DMS 273 (cell line): ENCODE measurements at regions not wholly inside any gene's neighbourhood (a gene's known extent, or its start where the extent isn't known, plus 50 kb on each side); places are given as distances from the start of the nearest gene placed in this dataset.
"Not testable (repeated sequence)": the region's sequence is repeated elsewhere in the genome, so short reads cannot be mapped to it uniquely, and the experiment has no call there.

Source experiments
- DNase-seq: peaks from one replicate; lab custom pipeline; 2025; ENCODE audit not compliant: unreplicated experiment; lab: John Stamatoyannopoulos, UW

- DNase-seq, result no peak
Observed at GRCh38 chrX:1895583-1895982, 280.7 kb downstream of the ASMT start.

- no peak for DNase-seq
Observed at GRCh38 chrX:1899841-1900240, 285.0 kb downstream of the ASMT start.

DNA sequence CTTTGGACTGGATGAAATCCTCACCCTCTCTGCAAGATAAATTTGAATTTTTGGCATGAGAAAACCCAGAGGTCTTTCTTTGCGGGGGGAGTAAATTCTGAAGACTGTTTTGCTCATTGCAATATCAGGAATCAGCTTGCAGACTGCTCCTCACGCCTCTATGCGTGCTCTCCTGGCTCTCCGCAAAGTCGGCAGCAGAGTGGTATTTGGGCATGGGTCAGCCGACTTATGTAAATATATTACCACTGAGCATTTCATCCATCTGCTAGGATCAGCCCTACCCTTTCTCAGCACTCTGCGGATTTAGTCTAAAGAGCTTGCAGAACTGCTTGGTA is 288.0 kb downstream of the ASMT start:
- DNase-seq, result no peak

DNA sequence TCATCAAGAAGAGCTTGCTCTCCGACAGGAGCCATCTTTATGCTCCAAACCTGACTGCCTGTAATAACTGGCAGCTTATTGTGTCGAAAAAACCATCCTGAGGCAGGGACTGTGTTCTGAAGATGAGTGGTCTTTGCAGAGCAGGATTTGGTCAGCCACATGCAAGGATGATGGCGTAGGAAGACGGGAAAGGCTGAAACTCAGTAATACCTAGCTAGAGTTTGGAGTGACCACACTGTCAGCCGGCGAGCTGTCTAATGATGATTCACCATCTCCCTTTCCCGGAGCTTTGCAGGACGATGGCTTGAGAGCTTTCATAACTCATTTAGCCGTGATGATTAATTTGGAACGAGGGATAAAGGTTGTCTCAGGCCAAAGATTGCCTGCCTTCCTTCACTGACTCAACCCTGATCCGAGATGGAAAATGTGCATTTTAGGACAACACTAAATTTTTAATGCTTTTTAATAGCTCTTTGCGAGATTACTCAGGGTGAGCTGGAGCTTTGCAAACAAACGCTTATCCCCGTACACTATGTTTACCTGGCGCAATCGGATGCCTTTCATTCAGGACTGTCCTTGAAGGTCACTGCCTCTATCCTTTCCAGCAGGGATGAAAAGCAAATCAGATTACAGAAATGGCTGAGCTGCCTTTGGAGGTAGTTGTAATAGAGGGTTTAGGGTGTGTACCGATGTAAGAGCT is 288.5 kb downstream of the ASMT start:
- no peak for DNase-seq

- DNase-seq, result no peak
Observed at GRCh38 chrX:1904663-1905218, 289.9 kb downstream of the ASMT start.

GRCh38 chrX:1906028-1906427 is 291.2 kb downstream of the ASMT start:
- DNase-seq, result no peak

- DNase-seq, result not testable (repeated sequence)
Observed at GRCh38 chrX:1908996-1909395, 294.1 kb downstream of the ASMT start.

DNA sequence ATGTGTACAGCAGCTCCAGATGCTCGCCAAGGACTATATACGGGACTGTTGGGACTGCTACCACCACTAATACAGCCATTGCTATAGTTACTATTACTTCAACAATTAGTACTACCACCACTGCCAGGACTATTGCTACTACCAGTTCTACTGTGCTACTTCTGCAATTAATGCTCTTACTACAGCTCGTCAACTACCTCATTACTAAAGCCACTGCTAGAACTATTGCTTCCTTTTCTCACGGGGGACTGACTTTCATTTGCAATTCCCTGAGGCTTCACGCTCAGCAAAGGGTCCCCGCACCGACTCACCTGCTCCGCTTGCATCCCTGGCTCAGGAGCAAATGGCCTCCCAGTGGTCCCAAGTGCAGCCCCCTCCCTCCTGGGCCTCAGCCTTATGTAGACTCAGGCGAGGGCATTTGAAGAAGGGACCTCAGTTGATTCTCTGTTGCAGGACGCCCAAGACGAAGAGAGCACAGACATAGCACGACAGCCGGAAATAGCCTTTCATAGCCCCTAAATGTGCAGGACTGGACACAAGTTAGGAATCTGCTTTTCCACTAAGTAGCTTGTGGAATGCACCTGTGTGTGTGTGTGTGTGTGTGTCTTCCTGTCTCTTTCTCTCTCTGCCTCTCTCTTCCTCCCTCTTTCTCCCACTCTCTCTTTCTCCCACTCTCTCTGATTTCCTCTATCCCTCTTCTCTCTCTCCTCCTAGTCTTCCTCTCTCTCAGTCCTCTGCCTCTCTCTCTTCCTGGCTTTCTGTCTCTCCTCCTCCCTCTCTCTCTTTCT is 294.8 kb downstream of the ASMT start:
- no peak for DNase-seq

DNA sequence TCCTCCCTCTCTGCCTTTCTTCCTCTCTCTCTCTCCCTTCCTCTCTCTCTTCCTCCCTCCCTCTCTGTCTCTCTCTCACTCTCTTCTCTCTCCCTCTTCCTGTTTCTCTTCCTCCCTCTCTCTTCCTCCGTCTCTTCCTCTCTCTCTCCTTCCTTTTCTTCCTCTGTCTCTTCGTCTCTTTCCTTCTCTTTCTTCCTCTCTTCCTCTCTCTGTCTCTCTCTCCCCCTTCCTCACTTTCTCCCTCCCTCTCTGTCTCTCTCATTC is 295.3 kb downstream of the ASMT start:
- no peak for DNase-seq

- DNase-seq, result no peak
Observed at GRCh38 chrX:1911401-1912128, 296.7 kb downstream of the ASMT start.

GRCh38 chrX:1912193-1912592 is 297.3 kb downstream of the ASMT start:
- no peak for DNase-seq

GRCh38 chrX:1914606-1915365 is 299.9 kb downstream of the ASMT start:
- DNase-seq, result no peak

GRCh38 chrX:1918780-1919179 is 303.9 kb downstream of the ASMT start:
- DNase-seq, result no peak

- peak; percentile 32 for DNase-seq
Observed at GRCh38 chrX:1925053-1925481, 310.2 kb downstream of the ASMT start.

DNA sequence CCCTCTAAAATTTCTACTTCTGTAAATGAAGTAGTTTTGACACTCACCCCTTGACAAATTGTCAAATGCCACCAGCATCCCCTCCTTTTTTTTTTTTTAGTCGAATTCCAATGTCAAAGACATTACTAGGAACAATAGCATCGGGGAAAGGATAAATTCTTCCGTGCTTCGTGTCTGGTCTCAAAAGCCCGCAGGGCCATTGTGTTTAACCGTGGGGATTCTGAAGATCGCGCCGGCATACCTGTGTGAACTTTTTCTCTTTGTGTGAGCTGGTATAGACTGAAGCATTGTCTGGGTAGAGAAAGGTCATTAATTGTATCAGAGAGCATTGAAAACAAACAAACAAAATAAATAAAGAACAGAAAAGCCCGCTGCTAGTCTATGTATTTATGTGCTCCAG is 313.9 kb downstream of the ASMT start:
- DNase-seq, result no peak

GRCh38 chrX:1932231-1932630 is 317.4 kb downstream of the ASMT start:
- no peak for DNase-seq

- no peak for DNase-seq
Observed at GRCh38 chrX:1933964-1934363, 319.1 kb downstream of the ASMT start.

DNA sequence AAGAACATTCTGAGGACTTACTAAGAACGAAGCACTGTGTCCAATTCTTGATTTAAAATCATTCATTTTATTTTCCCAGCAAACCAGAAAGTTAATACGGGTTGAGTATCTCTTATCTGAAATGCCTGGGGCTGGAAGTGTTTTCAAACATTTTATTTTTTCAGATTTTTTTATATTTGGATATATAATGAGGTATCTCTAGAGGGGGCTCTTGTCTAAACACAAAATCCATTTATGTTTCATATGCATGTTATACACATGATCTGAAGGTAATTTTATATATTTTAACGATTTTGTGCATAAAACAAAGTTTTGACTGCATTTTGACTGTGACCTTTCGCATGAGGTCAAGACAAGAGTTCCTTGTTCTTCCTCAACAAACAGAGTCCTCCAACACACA is 320.9 kb downstream of the ASMT start:
- DNase-seq, result no peak

- no peak for DNase-seq
Observed at GRCh38 chrX:1938190-1938589, 323.3 kb downstream of the ASMT start.

DNA sequence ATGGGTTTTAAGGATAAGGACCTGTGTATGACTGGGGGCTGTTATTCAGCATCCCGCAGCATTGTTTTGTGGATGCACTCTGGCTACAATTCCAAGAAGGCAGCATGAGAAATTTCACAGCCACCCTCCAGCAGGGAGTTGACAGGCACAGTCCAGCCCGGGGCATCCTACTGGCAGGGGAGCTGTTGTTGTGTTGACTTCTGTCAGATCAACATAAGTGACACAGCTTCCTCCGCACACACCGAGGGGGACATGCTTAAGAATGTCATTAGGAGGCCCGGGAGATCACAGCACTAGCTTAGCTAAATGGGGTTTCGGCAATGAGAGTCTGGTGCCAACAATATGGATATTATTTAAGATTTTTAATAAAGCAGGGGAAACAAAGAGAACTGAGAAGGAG is 326.5 kb downstream of the ASMT start:
- DNase-seq, result no peak

GRCh38 chrX:1945879-1946278 is 331.0 kb downstream of the ASMT start:
- no peak for DNase-seq
